Hematopoietic multipotent progenitor cell (in vitro differentiated cells): ENCODE measurements at regions not wholly inside any gene's neighbourhood (a gene's known extent, or its start where the extent isn't known, plus 50 kb on each side); places are given as distances from the start of the nearest gene placed in this dataset.
"Not testable (repeated sequence)": the region's sequence is repeated elsewhere in the genome, so short reads cannot be mapped to it uniquely, and the experiment has no call there.

Experiments
- DNase-seq, 3 donors: peaks; one replicate each; pipeline ENCODE4 v3.0.0-alpha.2; 2011 to 2015; ENCODE audit warnings: low read depth in 2 of 3, low spot score in 2 of 3

DNA sequence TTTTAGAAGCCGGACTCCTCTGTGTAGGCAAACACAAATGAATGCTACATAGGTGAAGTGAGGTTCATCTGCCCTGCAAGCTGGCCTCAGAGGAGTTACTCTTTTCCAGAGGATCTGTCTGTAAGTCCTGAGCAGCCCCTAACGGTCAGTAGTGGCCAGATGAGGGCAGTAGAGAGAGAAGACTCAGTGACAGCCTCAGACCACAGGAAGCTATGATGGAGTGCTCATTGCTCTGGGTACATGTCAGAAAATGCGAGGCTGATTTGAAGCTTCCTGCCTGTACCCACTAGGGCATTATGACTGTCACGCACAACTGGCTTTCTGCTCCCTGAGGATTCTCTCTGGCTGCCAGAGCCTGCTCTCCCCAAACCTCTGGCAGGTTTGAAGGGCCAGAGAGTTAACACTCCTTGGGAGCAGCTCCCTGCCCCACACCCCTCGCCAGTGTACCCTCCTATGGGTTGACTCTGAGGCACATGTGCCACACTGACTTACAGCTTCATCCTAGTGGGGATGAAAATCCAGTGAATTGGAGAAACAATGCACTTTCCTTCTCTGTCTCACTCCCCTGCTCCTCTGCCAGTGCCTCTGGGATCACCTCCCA is 141.5 kb downstream of the GABRG2 start:
- peak in 2 of 3 donors; percentile 42 to 76 for DNase-seq

- DNase-seq = no peak
Observed at GRCh38 chr5:162214551-162214950, 147.0 kb downstream of the GABRG2 start.

DNA sequence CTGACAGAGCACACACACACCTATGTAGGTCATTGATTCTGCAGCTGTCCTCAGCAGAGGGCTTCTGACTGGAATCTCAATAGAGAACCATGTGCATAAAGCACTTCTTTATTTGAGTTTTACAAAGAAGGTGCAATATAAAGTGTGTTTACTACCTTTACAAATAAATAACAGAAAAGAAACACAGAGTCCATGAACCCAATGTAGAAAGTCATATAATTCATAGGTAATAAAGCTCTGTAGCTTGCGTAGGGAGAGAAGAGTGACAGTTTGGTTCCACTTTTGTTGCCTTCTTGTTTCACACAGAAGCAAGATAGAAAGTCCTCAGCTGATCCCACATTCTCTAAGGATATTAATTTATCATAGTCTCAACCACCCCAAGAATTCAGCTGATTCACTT is 149.5 kb downstream of the GABRG2 start:
- no peak for DNase-seq

DNA sequence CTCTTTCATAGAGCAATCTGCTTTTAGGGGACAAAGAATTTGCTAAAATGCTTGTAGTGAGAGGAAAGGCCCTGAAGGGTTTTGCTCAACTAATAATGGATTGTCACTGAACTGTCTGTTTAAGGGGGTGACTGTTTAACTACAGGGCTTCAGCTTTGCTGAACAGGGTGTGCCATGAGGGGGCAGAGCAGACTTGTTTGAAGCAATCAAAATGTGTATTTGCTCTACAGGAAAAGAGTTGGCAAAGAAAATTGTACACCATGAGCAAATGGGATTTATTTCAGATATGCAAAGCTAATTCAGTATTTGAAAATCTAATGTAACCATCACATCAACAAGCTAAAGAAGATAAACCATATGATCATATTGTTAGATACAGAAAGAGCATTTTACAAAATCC is 154.3 kb downstream of the GABRG2 start:
- no peak for DNase-seq

DNA sequence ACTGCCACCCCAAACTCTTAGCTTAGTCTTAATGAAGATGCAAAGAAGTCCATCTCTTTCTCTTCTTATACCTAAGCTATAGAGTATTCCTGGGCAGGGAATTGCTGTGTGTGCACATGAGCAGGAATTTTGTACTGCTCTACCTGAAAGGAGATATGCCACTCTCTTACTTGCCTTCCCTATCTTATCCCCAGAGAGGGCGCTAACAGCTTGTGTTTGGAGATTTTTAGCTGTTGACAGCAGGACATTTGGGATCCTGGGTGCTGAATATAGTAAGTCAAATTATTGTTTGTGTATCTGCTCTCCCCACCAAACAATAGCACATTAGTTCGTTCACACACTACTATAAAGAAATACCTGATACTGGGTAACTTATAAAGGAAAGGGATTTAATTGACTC is 159.5 kb downstream of the GABRG2 start:
- DNase-seq = no peak

DNA sequence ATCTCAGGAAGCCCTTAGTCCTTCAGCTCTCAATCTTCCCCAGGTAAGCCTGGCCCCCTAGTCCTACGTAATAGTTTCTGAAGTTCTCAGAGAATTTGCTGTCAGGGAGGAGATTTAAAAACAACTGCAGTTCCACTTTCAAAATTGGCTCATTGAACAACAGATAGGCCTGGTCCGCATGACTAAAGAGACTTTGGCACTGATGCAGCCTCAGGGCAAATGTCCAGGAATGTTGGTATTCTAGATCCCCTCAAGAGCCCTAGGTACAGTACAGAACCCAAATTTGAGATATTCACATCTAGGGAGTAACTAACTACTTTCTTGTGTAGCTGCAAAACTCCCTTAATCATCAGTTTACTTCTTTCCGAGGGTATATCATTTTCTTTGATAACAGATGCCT is 162.8 kb downstream of the GABRG2 start:
- no peak for DNase-seq

DNA sequence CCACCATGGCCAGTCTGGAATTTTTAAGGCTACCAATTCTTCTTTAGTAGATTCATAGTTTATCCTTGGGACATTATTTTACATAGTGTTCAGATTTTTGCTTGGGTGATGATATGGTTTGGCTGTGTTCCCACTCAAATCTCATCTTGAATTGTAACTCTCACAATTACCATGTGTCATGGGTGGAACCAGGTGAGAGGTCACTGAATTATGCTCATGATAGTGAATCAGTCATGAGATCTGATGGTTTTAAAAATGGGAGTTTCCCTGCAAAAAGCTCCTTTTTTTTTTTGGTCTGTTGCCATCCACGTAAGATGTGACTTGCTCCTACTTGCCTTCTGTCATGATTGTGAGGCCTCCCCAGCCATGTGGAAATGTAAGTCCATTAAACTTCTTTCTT is 163.9 kb downstream of the GABRG2 start:
- DNase-seq = no peak

DNA sequence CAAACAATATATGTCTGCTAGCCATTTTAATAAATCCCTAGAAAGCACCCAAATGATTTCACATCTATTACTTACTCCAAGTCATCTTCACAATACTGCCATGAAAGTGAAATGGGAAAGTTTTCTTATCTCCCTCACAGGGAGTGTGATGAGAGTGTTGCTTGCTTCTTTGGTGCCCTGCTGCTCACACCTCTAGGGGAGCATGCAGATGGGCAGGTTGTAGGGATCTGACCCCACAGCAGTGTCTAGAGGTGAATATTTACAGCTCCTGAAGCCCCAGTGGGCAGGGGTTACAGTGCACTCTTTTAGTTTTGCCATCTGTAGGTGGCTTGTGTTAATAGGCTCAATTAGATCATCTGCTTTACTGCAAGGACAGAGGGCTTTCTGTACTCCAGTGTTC is 173.2 kb downstream of the GABRG2 start:
- no peak for DNase-seq

GRCh38 chr5:162242416-162242815 is 174.8 kb downstream of the GABRG2 start:
- no peak for DNase-seq

DNA sequence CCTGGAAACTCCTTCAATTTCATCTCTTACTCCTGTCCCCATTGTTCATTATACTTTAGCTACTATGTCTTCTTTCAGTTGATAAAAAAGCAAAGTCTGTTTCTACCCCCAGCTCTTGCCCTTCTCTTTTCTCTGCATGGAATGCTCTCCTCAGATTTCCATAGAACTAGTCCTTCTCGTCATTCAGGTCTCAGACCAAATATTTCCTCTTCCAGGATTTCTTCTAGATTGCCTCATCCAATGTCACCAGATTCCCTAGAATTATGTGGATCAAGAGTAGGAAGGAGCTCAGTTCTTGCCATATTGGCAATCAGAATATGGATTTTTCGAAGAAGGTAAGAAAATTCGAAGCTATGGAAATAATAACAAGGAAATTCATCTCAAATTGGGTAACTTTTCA is 176.1 kb downstream of the GABRG2 start:
- DNase-seq = no peak

DNA sequence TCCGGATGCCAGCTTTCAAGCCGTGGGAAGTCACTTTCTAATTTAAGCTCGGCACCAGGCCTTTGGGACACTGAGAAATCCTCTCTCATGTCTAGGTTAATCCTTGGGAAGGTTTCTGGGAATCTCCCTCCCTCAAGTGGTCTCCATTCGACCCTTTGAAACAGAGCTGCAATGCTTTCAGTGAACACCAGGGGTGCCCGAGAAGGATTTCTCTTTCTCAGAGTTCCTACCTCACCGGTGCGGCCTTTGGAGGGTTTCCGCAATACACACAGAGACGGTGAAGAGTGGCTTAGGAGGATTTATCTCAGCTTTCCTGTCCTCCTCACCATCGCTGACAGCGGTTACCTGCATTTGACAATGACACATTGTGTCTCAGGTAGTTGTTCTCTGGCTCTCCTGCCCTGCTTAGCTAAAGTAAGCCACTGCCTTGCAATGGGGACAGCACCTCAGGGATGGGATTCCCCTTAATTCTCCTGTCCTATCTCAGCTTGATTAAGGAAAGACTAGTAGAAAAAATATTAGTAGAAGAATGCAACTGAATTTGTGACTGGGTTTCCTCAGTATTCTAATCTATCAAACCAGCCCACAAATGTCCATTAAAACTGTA is 180.6 kb downstream of the GABRG2 start:
- DNase-seq = no peak

DNA sequence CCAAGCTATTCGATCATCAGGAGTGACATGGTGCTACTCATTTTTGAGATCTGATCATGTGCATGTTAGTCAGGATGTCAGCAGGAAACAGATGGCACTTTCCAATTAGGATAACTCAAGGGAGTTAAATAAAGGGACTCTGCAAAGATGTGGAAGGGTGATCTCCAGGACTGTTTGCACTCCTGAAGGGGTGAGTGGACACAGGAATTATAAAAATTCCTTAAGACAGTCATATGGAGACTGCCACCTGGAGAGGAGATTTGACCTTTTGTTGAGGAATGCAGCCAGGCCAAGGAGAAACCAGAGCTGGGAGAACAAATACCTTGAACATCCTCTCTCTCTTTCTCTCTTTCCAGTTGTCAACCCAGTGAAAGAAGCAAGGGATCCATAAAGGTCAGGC is 189.1 kb downstream of the GABRG2 start:
- no peak for DNase-seq

DNA sequence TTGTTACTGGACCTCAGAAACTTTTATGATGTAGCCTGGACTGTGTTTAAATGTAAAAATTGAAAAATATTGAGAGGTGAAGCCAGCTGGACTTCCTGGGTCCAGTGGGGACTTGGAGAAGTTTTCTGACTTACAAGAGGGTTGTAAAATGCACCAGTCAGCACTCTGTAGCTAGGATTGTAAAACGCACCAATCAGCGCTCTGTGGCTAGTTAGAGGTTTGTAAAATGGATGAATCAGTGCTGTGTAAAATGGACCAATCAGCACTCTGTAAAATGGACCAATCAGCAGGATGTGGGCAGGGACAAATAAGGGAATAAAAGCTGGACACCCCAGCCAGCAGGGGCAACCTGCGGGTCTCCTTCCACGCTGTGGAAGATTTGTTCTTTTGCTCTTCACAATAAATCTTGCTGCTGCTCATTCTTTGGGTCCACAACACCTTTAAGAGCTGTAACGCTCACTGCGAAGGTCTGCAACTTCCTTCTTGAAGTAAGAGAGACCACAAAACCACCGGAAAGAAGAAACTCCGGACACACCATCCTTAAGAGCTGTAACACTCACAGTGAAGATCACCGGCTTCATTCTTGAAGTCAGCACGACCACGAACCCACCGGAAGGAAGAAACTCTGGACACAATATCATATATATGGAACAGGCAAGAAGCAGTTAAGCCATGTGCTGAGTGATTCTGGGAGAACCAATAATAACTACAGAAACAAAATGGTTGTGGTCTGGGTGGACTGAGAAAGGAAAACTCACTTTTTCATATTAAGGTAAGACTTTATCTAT is 201.3 kb downstream of the GABRG2 start:
- DNase-seq = peak in 2 of 3 donors; percentile 19 to 59

DNA sequence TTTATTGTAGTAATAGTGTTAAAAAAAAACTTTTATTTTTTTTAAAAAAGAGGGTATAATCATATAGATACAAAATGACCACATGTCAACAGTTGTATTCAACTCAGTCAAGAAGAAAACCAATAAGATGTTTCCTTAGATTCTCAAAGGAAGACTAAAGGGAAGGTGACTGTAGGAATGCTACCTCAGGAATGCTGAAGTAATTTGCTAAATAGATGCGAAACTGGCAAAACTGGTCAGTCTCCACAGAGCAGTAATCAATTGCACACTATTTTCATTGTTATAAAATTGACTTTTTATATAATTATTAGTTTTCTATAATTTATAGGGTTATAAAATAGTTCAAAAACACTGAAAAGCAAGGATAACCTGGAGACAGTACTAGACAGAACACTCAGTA is 204.8 kb downstream of the GABRG2 start:
- no peak for DNase-seq

- DNase-seq = no peak
Observed at GRCh38 chr5:162274679-162275078, 207.1 kb downstream of the GABRG2 start.

DNA sequence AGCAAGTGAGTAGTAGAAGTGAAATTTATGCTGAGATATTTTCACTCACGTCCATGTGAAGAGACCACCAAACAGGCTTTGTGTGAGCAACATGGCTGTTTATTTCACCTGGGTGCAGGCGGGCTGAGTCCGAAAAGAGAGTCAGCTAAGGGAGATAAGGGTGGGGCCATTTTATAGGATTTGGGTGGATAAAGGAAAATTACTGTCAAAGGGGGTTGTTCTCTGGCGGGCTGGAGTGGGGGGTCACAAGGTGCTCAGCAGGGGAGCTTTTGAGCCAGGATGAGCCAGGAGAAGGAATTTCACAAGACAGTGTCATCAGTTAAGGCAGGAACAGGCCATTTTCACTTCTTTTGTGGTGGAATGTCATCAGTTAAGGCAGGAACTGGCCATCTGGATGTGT is 207.8 kb downstream of the GABRG2 start:
- not testable (repeated sequence) for DNase-seq

DNA sequence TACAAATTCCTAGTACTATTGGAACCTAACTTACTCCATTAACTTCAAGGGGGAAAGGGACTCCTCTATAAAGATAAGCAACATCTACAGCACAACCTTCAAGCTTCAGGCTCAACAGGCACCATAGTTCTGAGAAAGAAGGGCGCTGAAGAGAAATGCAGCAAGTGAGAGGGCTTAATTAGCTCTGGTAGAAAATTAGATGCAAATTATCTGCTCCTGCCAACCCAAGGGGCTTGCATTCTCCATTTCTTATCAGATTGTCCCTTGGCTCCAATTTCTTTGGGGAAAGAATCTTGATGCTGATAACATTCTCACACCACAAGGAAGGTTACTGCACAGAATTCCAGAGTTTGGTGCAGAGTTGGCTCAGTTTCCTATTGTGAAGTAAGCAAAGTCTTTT is 214.6 kb downstream of the GABRG2 start:
- DNase-seq = no peak

GRCh38 chr5:162283609-162284008 is 216.0 kb downstream of the GABRG2 start:
- DNase-seq = no peak

- no peak for DNase-seq
Observed at GRCh38 chr5:162288647-162289296, 221.2 kb downstream of the GABRG2 start.

GRCh38 chr5:162289489-162289888 is 221.9 kb downstream of the GABRG2 start:
- DNase-seq = no peak

- DNase-seq = no peak
Observed at GRCh38 chr5:162299793-162300192, 232.2 kb downstream of the GABRG2 start.

GRCh38 chr5:162301356-162301755 is 233.8 kb downstream of the GABRG2 start:
- DNase-seq = no peak
